NCI-H2171 (cell line): ENCODE measurements at regions not wholly inside any gene's neighbourhood (a gene's known extent, or its start where the extent isn't known, plus 50 kb on each side); places are given as distances from the start of the nearest gene placed in this dataset.

Source experiments
- DNase-seq: peaks from one replicate; lab custom pipeline; 2025; lab: John Stamatoyannopoulos, UW

GRCh38 chr7:47221826-47222225, 360.1 kb downstream of the TNS3 start:
- no peak for DNase-seq

- DNase-seq: no peak
Measured at GRCh38 chr7:47218378-47219176, 363.3 kb downstream of the TNS3 start.

GRCh38 chr7:47217570-47218360, 364.1 kb downstream of the TNS3 start:
- DNase-seq: no peak

- no peak for DNase-seq
Measured at GRCh38 chr7:47217086-47217485, 364.8 kb downstream of the TNS3 start.

- no peak for DNase-seq
Measured at GRCh38 chr7:47216439-47216838, 365.5 kb downstream of the TNS3 start.

GRCh38 chr7:47215640-47216039, 366.3 kb downstream of the TNS3 start:
- no peak for DNase-seq

- DNase-seq: no peak
Measured at GRCh38 chr7:47215049-47215448, 366.9 kb downstream of the TNS3 start.

- no peak for DNase-seq
Measured at GRCh38 chr7:47213276-47213675, 368.6 kb downstream of the TNS3 start.

GRCh38 chr7:47211519-47211973, 370.4 kb downstream of the TNS3 start:
- DNase-seq: peak; percentile 67

- DNase-seq: no peak
Measured at GRCh38 chr7:47210281-47210854, 371.5 kb downstream of the TNS3 start.

- DNase-seq: no peak
Measured at GRCh38 chr7:47207956-47208355, 374.0 kb downstream of the TNS3 start.

- DNase-seq: no peak
Measured at GRCh38 chr7:47204709-47205108, 377.2 kb downstream of the TNS3 start.

- DNase-seq: no peak
Measured at GRCh38 chr7:47202146-47202783, 379.6 kb downstream of the TNS3 start.

GRCh38 chr7:47198159-47198558, 383.8 kb downstream of the TNS3 start:
- DNase-seq: no peak

- DNase-seq: no peak
Measured at GRCh38 chr7:47197486-47197885, 384.4 kb downstream of the TNS3 start.

- DNase-seq: no peak
Measured at GRCh38 chr7:47196737-47197136, 385.2 kb downstream of the TNS3 start.

GRCh38 chr7:47196106-47196645, 385.7 kb downstream of the TNS3 start:
- DNase-seq: no peak

- no peak for DNase-seq
Measured at GRCh38 chr7:47195641-47196040, 386.3 kb downstream of the TNS3 start.

- DNase-seq: no peak
Measured at GRCh38 chr7:47194516-47195057, 387.3 kb downstream of the TNS3 start.

GRCh38 chr7:47192978-47193377, 388.9 kb downstream of the TNS3 start:
- peak; percentile 56 for DNase-seq

- DNase-seq: no peak
Measured at GRCh38 chr7:47191876-47192291, 390.0 kb downstream of the TNS3 start.

- no peak for DNase-seq
Measured at GRCh38 chr7:47191316-47191715, 390.6 kb downstream of the TNS3 start.
